AG10803 (cell line): ENCODE measurements at regions not wholly inside any gene's neighbourhood (a gene's known extent, or its start where the extent isn't known, plus 50 kb on each side); places are given as distances from the start of the nearest gene placed in this dataset.

Experiments
- DNase-seq: peaks from one replicate; pipeline ENCODE4 v3.0.0; 2010; ENCODE audit warnings: low read depth
- H3K4me3 ChIP-seq: 2 replicates; pipeline ENCODE4 v1.5.1; 2011; ENCODE audit warnings: mild to moderate bottlenecking, low read length, control low read depth
- CTCF ChIP-seq: conservative IDR thresholded peaks from 2 replicates; pipeline ENCODE4 v1.5.1; 2011; ENCODE audit warnings: mild to moderate bottlenecking, low read length, control low read depth, inconsistent platforms

GRCh38 chr10:131806646-131807317, 94.0 kb upstream of the PPP2R2D start:
- no peak for DNase-seq

DNA sequence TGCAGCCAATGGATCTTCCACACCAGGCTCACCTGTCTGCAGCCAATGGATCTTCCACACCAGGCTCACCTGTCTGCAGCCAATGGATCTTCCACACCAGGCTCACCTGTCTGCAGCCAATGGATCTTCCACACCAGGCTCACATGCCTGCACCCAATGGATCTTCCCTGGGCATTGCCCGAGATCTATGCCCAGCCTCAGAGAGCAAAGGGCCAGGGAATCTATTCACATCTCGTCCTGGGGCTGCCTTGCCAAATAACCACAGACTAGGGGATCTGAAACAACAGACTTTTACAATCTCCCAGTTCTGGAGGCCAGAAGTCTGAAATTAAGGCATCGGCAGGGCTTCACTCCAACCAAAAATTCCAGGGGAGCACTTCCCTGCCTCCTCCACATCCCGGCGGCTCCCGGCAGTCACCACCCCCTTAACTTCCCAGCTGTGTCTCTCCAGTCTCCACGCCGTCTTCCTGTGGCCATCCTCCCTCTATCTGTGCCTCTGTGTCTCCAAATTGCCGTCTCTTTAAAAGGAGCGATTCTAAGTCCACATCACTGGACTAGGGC, 92.4 kb upstream of the PPP2R2D start:
- no peak overlapping the region for H3K4me3 ChIP-seq
- no peak for DNase-seq
- no peak for TF ChIP-seq CTCF

More at GRCh38 chr10:131806646-131807317, 94.0 kb upstream of the PPP2R2D start:
- TF ChIP-seq CTCF = no peak
- no peak overlapping the region for H3K4me3 ChIP-seq

DNA sequence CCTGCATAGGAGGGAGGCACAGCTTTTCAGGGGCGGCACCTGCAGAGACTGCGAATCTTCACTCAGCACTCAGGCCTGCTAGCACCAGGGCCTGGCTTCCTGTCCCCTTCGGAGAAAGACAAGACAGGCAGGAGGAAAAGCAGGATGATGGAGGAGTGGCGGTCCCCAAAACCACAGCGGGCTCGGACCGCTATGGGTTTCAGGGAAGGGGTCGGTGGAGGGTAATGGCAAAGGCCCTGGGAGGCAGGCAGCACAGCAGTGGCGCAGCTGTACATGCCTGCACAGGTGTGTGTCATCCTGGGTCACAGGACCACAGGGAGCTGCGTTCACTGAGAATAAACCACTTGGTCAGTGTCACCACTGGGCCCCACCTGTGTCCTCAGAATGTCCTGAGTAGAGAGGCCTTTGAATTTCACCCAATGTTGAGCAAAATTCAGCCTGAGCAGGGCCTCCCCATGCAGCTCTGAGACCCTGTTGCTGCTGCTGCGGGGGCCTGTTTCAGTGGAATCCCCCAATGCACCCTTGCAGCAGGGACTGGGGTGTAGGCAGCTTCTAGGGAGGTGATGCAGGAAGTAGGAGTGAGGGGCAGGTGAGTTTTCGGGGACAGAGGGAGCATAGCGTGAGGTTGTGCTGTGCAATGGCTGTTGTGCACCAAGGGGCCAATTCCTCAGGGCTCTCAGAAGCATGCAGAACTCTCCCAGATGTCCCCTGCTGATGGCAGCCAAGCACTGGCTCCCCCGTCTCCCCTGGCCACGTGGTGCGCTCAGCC, 90.6 kb upstream of the PPP2R2D start:
- TF ChIP-seq CTCF = no peak
- DNase-seq = no peak
- no peak overlapping the region for H3K4me3 ChIP-seq

GRCh38 chr10:131810805-131811629, 89.8 kb upstream of the PPP2R2D start:
- H3K4me3 ChIP-seq = no peak overlapping the region
- no peak for DNase-seq
- no peak for TF ChIP-seq CTCF

- H3K4me3 ChIP-seq = no peak overlapping the region
- no peak for TF ChIP-seq CTCF
- DNase-seq = no peak
Observed at GRCh38 chr10:131811630-131812403, 89.0 kb upstream of the PPP2R2D start.
